ENCODE measurements at regions not wholly inside any gene's neighbourhood (a gene's known extent, or its start where the extent isn't known, plus 50 kb on each side); places are given as distances from the start of the nearest gene placed in this dataset.

GRCh38 chr1:192907545-192908243 is 98.9 kb downstream of the RGS2 start:
- TF ChIP-seq CTCF (IDR thresholded peaks at IDR 0.05) (no peak), ZFX (IDR thresholded peaks at IDR 0.05; ENCODE audit: borderline replicate concordance) (no peak)
